ENCODE measurements at regions not wholly inside any gene's neighbourhood (a gene's known extent, or its start where the extent isn't known, plus 50 kb on each side); places are given as distances from the start of the nearest gene placed in this dataset.

- TF ChIP-seq POLR2AphosphoS5 (IDR thresholded peaks at IDR 0.05; ENCODE audit: low read depth, low read length) (no peak), POLR2A (IDR thresholded peaks at IDR 0.05; ENCODE audit: low read depth, low read length) (no peak), TAF1 (IDR thresholded peaks at IDR 0.05; ENCODE audit: borderline replicate concordance, low read depth, low read length) (no peak)
These were observed 145.4 kb downstream of the LPIN1 start for GRCh38 chr2:11891671-11892440.
